Activated CD4-positive, alpha-beta T cell treated with anti-CD3 and anti-CD28 coated beads, Interleukin-2, amount 50 U/mL, for 4 hours (primary cell): ENCODE measurements at regions not wholly inside any gene's neighbourhood (a gene's known extent, or its start where the extent isn't known, plus 50 kb on each side); places are given as distances from the start of the nearest gene placed in this dataset.

Experiments
- DNase-seq, 2 experiments: peaks; one replicate each; pipeline ENCODE4 v3.0.0-alpha.2; 2020

DNA sequence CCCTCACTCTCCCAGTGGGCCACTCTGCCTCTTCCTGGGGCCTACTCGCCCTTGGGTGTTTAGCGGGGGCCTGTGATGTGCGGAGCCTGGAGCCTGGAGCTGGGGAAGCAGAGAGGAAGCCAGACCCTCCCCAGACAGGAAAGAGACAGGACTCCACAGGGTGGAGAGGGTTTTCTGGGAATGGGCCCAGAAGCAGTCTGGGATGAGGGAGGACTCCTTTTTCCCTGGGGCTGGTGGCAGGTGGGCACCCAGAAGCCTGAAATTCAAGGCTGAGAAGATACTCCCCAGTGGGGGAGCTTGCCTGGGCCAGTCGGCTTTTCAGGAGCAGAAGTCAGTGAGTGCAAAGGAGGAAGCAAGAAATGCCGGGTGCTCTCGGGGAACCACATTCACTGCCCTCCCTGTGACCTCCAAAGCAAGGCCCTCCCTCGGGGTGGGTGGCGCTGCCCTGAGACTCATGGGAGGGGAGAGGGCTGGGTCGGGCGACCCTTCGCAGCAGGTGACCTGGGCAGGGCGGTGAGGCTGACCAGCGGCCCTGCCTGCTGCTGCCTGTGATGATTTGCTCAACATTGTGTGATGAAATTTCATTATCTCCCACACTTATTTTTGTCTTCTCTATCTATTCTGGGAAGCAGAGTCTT is 1377.4 kb downstream of the BRD1 start:
- DNase-seq = no peak

DNA sequence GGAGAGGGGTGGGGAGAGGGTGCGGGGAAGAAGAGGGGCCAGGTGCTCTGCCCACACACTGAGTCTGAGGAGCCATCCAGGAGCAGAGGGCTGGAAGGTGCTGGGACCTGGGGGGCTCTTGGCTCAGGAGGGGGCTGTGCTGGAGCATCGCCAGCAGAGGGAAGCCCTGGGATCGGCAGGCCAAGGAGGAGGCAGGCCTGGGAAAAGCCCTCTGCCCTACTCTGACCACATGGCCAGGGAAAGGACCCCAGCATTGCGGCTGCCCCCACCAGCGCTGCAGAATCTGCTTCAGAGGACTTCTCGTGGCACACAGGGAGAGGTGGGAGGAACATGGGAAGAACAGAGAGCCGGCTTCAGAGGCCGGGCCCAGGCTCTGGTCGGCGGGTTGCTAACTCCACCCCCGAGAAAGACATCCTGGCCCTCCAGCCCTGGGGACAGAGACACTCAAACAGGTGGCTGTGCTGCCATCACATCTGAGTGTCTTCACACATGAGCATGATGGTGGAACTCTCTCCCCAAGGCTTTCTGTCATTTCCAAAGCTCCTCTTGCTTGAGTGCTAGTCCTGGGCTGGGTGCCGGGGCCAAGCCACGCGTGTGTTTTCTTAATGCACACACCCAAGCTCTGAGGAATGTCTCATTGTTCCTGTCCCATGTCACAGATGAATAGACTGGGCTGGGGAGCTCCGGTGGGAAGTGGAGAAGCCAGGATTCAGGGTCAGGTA is 1378.0 kb downstream of the BRD1 start:
- DNase-seq = no peak

DNA sequence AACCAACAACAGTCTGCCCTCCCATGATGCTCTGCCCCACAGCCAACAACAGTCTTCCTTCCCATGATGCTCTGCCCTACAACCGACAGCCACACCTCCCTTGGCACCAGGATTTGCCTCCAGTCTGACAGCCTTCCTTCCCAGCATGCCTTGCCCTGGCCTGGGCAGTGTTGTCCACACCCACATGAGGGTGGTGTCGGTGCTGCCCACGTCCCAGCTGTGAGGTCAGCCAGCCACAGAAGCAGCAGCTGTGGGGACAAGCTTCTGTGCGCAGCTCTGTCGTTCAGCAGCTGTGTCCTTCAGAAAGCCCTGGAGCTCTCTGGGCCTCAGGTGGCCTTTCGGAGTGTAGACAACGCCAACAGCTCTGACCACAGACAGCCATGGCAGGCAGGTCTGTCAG is 1378.9 kb downstream of the BRD1 start:
- no peak for DNase-seq

DNA sequence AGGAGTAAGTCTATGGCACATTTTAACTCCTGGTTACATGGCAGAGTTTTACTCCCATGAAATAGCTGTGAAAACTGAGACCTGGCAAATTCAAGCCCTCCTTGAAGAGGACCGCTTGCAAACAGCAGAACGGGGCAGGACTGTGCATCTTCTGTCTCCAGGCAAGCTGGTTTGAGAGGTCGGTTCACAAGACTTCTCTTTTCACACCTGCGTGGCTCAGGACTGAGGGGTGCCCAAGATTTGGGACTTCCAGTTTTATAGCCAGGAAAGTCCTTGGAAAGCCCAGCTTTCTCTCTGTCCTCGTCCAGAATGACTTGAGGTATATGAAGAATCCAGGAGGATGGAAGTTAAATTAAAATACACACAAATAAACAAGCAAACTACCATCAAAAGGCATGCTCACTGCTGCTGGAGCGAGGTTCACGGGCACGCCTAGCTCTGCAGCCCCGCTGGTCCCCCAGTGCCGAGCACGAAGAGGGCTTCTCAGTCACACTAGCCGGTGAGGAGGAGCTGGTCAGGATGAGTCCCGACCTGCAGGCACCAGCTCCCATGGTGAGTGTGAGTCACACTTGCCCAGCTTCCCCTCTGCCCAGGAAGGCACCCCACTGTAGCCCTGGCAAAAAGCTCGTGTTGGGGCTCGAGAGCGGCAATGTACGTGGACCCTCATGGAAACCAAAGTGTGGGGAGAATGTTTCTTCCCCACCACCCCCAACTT is 1382.4 kb downstream of the BRD1 start:
- no peak for DNase-seq

DNA sequence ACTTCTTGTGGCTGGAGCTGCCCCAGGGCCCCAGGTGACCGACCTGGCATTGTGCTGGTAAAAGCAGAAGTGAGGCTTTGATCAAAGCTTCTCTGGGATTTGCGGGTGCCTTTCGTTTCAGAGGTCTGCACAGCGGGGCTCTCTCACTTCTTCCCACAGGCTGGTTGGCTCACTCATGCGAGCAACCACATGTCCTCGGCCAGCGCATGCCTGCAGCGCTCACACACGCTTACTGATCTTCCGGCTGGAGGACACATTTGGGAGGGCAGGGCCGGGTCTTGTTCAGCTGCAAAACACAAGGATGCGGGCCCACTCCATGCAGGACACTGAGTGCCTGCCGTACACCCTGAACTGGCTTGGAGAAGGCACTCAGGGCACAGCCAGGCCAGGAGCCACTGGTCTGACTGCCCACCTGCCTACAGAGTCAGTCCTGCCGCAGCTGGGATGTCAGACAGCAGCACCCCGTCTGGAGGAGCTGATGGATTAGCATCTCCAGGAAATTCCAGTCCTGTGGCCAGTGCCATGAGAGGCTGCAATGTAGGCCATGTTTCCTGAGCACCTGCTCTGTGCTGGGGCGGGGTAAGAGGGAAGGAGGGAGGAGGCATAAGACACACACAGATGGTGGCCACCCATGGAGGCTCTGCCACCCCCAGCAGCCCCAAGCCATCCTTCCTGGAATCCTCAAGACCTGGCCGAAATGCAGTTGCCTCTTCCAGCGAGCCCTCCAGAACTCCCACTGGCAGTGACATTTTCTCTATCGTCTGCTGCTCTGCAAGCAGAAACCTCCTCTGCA is 1383.2 kb downstream of the BRD1 start:
- DNase-seq = no peak

DNA sequence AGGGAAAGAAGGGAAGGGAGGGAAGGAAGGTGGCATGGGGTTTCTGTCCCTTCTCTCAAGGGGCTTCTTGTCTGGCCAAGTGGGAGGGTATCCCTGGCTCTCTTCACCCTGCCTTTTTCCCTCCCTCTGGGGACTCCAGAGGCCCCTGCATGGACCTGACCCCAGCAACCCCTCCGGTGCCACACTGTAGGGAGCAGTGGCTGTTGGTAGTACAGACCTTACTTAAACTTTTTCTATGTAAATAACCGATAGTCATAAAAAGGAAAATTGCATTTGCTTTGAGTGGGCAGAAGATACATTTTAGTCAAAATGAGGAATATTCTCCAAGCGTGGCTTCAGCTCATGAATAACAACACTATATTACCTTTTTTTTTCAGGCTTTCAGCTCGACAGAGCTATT is 1384.0 kb downstream of the BRD1 start:
- DNase-seq = no peak

DNA sequence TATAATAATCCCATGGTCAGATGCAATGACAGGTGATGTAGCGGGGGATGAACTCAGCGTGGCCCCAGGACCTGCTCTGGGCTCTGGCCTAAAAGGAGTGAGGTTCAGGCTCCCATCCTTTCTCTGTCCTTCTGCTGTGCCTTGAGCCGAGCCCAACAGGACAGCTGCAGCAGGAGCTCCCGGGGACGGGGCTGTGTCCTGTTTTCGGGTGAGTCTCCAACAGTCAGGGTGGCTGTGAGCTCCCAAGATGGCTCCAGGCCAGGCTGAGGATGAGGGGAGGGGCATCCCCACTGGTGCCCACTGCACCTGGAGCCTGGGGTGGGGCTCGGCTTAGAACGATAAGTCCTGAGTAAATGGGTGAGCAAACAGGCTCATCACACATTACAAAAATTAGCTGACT is 1385.0 kb downstream of the BRD1 start:
- DNase-seq = no peak

DNA sequence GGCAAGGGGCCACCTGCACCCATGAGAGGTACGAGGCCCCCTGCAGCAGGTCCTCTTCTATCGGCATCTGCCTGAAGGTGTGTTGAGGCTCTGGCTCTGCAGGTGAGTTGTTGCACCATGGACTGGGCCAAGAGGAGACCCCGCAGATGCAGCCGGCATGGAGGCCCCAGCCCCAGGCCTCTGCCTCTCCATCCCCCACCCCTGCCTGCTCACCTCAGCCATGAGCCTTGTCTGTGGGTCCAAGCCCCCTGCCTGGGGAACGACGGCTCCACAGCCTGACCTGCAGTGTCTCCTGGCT is 1386.2 kb downstream of the BRD1 start:
- DNase-seq = no peak

DNA sequence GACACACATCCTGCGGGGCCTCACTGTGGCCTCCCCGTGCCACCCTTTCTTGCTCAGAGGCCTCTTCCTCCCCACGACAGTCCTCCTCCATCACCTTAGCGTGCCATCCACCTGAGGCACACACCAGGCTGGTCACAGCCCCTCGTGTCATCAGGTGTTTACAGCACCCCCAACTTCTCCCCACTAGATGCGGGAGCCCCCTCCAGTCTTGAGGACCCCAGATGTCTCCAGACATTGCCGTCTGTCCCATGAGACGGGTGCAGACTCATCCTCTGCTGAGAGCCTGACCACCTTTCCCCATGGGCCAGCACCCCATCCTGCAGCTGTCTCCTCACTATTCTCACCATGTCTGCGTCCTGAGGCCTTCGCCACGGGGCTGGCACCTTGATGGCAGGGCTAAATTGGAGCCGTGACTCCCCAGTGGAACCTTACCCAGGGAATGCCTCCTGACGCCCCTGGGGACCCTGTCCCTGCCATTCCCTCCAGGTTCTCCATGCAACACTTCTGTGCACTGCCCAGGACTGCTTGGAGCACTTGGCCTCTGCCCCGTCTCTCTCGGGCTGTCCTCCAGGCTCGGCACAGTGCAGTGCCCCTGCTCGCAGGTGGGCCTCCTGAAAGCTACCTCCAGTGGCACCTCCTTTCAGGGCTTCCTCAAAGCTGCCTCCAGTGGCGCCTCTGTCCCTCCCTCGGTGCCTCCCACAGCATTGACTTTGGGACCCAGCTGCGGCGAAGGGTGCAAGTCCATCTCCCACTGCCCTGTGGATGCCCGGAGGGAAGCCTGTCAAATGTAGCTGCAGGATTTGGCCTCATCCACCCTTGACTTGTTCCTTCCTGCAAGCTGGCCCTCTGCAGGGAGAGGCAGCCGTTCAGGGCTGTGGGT is 1386.8 kb downstream of the BRD1 start:
- no peak for DNase-seq

DNA sequence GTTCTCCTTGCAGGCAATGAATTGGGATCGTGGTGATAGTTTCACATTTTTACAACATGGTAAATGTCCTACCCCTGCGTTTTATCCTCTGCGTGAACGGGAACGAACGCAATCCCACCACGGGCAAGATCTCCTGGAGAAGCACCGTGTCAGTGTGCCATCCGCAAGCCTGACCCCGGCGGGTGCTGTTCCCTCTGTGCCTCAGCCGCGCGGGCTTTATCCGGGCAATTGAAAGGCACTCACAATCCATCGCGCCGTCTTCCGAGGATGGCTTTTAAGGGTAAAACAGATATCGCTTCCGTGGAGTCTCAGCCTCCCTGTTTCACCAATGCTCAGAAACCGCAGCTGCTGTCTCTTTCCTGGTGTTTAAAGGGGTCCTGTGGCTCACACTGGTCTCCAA is 1387.5 kb downstream of the BRD1 start:
- no peak for DNase-seq

DNA sequence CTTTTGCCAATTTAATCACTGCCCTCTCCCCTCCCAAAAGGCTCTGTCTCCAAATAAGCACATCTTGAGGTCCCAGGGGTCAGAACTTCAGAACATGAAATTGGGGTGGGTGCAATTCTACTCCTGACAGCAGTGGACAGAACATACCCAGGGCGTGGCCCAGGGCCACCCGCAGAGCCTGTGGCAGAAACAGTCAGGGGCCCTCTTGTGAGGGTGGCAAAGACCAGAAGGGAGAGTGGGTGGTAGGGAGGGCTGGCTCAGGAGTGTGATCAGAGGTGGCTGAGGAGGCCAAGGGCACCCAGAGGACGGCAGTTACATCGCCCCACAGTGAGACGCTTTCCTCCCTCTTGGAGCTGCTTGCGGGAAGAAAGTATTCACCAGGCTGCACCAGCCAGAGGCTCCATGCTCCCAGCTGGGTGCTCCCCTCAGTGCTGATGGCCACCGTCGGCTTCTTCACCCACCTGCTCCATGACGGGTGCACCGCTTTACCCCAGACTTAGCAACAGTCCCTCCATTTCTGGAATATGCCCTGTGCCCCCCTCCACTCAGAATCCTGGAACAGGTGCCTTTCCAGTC is 1388.0 kb downstream of the BRD1 start:
- no peak for DNase-seq

DNA sequence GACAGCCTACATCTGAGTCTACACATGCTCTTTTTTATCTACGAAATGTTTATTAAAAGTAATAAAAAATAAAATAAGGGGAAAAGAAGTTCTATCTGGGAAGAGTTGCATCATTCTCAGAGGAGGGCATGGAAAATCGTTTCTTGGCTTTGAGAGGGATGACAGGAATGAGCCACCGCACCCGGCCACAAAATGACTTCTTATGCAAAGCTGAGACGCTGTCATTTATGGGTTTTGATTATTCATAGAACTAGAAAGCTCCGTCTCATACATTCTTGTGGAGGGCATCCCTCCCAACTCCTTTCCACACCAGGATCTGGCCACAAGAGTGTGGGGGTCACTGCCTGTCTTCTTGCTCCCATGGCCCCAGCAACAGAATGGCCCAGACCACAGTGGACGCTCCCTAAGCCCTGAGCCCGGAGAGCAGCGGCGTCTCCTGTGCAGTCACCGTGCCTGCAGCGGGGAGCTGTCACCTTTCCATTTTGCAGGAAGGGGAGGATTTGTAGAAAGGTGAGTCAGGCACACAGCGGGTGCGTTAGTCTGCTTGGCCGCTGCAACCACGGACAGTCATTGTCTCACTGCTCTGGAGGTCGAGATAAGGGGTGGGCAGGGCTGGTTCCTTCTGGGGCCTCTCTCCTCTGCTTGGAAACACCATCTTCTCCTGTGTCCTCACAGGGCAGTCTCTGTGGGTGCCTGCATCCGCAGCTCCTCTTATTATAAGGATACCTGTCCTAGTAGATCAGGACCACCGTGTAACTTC is 1388.7 kb downstream of the BRD1 start:
- no peak for DNase-seq

DNA sequence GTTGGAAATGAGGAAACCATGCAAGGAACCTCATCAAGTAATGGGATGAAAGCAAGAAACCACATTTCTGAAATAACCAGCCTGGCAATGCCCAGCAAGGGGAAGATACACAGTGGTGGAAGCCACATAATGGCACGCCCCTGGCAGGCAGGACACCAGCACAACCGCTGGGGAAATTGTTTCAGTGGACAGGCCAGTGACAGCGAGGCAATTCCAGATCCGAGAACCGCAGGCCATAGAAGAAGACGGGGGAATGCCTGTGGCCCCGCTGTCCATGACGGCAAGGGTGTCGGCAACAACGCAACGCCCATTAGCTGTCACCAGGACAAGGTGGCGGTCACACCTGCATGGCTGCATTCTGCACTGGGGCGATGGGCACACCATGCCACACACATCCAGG is 1389.6 kb downstream of the BRD1 start:
- DNase-seq = no peak

DNA sequence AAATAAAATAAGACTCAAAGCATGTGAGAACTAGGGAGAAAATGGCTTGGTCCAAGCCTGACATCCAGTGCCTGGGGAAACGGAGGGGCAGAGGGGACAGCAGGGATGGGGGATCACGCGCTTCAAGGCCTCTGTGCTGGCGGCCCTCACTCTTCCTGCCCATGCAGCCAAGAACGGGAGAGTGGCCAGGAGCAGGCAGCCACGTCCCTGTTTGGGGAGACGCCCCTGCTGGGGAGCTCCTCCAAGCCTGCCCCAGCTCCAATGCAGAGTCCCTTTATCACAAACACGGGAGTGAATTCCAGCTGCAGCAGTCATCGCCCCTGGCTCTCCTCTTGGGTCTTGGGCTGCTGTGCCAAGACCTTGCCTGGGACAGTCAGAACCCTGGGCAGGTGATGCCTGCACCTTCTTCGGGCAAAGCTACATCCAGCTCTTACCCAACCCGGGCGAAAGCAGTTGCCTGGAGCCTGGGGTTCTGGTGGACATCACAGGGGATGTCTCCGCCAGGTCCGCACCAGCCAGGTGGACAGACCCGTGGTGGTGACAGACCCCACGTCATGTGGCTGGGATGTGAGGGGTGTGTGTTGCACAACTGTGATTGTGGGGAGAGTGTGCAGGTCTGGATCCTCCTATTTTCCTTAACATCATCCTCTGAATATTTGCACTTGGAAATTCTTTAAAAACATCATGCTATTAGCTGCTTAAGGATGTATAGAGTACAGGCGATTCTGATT is 1391.3 kb downstream of the BRD1 start:
- DNase-seq = no peak

DNA sequence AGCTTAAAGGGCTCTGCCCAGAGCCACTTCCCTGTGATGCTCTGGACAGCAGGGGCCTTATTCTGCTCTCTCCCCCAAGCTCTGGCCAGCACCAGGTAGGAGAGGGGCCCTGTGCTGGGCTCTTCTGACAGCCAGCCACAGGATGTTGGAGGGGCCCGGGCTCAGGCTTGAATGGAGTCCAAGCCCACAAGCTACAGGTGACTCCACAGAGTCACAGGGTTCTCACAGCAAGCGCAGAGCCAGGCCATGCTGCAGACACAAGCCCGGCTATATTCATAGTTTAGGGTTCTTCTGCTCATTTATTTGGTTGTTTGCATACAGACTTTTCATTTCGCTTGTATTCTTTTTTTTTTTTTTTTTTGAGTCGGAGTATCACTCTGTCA is 1392.8 kb downstream of the BRD1 start:
- DNase-seq = no peak

DNA sequence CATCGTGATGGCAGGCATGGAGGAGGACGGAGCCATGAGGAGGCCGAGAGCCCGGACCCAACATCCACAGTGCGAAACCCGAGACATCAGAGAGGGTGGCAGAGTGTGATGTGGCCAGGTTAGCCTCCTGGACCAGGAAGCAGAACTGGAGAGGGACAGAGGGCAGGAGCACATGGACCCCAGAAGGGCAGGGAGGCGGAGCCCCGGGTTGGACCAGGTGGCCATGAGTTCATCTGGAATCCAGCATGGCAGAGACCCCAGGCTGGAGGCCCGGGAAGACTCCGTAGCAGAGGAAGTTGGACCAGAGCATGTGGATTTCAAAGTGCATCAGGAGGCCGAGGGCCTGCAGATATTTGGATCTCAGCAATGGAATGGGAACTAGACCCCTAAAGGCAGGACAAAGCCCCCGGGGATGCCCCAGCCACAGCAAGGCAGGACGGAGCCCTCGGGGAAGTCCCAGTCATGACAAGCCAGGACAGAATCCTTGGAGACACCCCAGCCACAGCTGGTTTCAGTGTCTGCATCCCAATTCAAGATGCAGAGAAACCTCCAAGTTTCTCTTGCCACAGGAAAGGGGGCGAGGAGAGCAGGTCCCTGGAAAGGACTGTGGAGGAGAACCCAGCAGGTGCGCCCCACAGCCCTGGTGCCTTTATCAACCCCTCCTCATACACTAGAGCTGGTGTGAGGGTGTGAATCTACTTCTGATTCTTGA is 1393.4 kb downstream of the BRD1 start:
- DNase-seq = no peak

DNA sequence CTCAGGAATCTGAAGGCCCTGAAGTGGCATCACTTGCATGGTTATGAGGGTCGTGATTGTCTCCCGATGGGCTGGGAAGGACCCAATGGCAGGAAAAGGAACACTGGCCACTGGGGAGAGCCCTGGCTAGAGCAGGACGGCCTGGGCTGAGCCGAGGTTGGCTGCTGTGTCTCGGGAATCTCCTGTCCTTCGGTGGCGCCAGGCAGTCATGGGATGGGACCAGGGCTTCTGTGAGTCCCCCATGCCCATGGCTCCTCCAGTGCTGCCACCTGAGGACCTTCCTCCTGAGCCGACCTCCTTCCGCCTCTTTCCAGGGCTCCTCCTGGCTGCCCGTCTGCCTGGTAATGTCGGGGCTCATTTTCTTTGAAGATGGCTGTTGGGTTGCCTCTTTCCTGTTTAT is 1394.0 kb downstream of the BRD1 start:
- DNase-seq = no peak

DNA sequence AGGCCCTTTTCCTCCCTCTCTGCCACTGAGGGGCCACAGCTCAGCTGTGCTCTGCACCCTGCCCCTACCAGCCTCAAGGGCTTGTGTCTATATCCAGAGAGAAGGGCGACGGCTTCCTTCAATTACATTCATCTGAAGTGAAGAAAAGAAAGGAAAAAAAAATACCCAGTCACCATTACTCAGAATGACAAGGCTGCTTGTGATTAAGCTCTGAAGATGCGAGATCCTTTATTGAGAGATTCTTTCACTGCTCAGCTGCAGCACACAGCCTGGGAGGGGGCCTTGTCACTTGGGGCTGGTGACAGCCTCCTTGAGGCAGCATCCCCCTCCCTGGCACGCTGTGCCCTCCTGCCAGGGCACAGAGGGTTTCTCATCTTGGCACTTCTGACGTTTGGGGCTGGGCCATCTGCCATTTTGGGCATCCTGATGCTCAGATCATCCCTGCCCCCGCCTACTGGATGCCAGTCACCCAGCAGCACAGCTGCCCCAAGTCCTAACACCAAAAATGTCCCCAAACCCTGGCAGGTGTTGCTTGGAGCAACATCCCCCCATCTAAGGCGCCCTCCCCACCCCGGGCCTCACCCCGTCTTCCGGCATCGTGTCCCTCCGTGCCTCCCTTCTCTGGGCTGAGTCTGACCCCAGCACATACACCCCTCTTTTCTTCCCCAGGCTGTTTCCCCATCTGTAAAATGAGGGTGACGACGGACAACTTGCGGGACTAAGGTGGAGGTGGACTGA is 1394.7 kb downstream of the BRD1 start:
- no peak for DNase-seq

DNA sequence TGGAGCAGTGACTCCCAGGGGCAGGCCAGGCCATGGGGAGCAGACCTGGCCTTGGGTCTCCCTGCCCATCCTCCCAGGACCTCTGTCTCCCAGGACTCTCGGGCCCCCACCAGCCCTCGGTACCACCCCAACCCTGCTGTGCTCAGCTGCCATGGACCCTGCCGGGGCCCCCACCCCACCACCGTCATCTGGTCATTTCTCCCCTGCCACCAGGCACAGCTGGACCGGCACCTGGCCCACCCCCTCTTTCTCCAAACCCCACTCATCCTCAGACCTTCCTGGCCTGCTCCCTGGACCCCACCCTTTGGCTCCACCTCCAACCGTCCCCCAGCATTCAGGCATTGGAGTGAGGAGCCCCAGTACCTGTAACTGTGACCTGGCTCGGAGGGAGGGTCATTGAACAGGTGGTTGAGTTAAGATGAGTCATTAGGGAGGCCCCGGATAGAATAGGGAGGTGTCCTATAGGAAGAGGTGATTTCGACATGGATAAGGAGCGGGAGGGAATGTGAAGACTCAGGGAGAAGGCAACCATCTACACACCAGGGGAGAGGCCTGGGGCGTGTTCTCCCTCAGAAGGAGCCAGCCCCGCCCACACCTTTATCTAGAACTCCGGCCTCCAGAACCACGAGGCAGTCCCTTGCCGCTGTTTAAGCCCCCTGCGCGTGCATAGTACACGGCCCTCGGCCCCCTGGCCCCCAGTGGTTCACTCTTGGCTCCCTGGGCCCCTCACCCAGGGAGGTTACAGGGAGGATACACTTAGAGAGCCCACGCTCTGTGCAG is 1395.9 kb downstream of the BRD1 start:
- no peak for DNase-seq
